Esophagus muscularis mucosa (tissue), 4 donors: ENCODE measurements at regions not wholly inside any gene's neighbourhood (a gene's known extent, or its start where the extent isn't known, plus 50 kb on each side); places are given as distances from the start of the nearest gene placed in this dataset.

ENCODE experiments used
- DNase-seq: peaks from one replicate; pipeline ENCODE4 v3.0.0-alpha.2; 2017; ENCODE audit errors: extremely low spot score
- H3K27ac ChIP-seq, 4 donors: fragments of 200-600 bp; sonication (generic); replicated peaks in 1 of 4; 1 replicate in 3 of 4; 2 replicates in 1 of 4; pipeline ENCODE4 v1.5.1; 2016 to 2019; ENCODE audit warnings: mild to moderate bottlenecking in 1 of 4
- H3K27me3 ChIP-seq, 4 donors: fragments of 200-600 bp; sonication (generic); one replicate each; pipeline versions ENCODE4 v1.5.1 to v1.6.0; 2016 to 2019
- H3K36me3 ChIP-seq, 4 donors: fragments of 200-600 bp; sonication (generic); one replicate each; pipeline ENCODE4 v1.5.1; 2016 to 2019
- H3K4me1 ChIP-seq, 4 donors: fragments of 200-600 bp; sonication (generic); one replicate each; pipeline ENCODE4 v1.5.1; 2016 to 2019
- H3K4me3 ChIP-seq, 4 donors: fragments of 200-600 bp; sonication (generic); 1 replicate in 2 of 4; 2 replicates in 2 of 4; pipeline ENCODE4 v1.5.1; 2016 to 2019; ENCODE audit warnings: mild to moderate bottlenecking in 4 of 4, moderate library complexity in 1 of 4
- H3K9me3 ChIP-seq, 4 donors: fragments of 200-600 bp; sonication (generic); 1 replicate in 3 of 4; 2 replicates in 1 of 4; pipeline ENCODE4 v1.5.1; 2016 to 2019
- EP300 ChIP-seq: sonication (generic); formaldehyde crosslinking; IDR thresholded peaks from one replicate; pipeline ENCODE4 v1.6.1; 2017; ENCODE audit warnings: antibody characterized with exemption
- POLR2A ChIP-seq: fragments of 450-650 bp; IDR thresholded peaks from one replicate; pipeline ENCODE4 v1.6.1; 2017; ENCODE audit warnings: antibody characterized with exemption, moderate library complexity, mild to moderate bottlenecking, low read depth
- POLR2AphosphoS5 ChIP-seq, 2 donors: sonication (generic); formaldehyde crosslinking; IDR thresholded peaks; one replicate each; pipeline ENCODE4 v1.6.1; 2017; ENCODE audit warnings: antibody characterized with exemption in 2 of 2
- WGBS: methylation state at CpG from one replicate; pipeline ENCODE4 v1.1.5; 2018; 5-methylcytosine and 5-hydroxymethylcytosine counted together
- intact Hi-C: fragments of 100-400 bp; cut with DNase I; formaldehyde crosslinking; loops from one replicate; pipeline ENCODE4 v1.15.1; 2023
- TF ChIP-seq, protein P1 (sequence below), 3 experiments: fragments of 200-600 bp in 2 of 3; fragments of 450-650 bp in 1 of 3; sonication (generic) in 2 of 3; IDR thresholded peaks; one replicate each; pipeline ENCODE4 v1.5.1; 2017 to 2019; ENCODE audit warnings: antibody characterized with exemption in 3 of 3, mild to moderate bottlenecking in 2 of 3, moderate library complexity in 1 of 3

DNA sequence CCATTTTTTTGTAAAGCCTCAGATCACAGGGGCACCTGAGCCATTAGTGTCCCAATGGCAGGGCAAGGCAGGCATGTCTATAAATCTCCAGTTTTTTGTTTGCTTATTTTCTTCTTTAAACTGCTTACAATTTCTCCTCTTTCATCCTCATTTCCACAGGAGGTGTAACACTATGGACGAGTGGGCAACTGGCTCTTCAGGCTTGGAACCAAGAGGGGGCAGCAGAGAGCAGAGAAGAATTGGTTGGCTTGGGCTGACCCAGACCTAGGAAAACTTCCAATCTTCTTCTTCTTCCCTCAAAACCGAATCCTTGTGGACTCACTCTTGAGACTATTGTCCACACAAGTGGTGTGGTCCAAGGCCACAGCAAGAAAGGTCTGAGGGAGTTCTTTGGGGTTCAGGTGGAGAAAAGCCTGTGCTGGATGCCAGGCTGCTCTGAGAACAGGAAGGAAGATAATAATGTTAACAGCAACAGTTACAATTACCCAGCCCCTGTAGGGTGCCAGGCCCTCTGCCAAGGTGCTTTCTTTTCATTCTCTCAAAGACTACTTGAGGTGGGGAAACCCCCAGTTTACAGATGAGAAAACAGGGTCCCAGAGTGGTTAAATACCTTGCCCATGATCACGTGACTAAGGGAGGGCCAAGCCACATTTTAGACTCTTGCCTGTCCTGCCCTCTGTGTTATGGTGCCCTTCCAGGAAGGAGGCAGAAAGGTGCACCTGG is 70.7 kb upstream of the E2F8 start:
- Histone ChIP-seq H3K27me3 (peaks cover 0 to 10% (median 0%) of the 10 kb centered on the region in 4 donors), H3K4me3 (no peak overlapping the region), H3K9me3 (no peaks in the 10 kb centered on the region), H3K4me1 (peaks cover 0 to 6% (median 5%) of the 10 kb centered on the region in 4 donors), H3K36me3 (no peaks in the 10 kb centered on the region), H3K27ac (no peak overlapping the region)
- intact Hi-C loops, result loop anchor here (1.0 to 10.0 kb wide), 2 partner anchors 242 to 433 kb away; no protein-coding TSS in a partner anchor
- 23% methylated on average over 3 of the region's 3 CpGs for WGBS
- DNase-seq, result no peak
- no peak for TF ChIP-seq EP300
- TF ChIP-seq, protein P1, sequence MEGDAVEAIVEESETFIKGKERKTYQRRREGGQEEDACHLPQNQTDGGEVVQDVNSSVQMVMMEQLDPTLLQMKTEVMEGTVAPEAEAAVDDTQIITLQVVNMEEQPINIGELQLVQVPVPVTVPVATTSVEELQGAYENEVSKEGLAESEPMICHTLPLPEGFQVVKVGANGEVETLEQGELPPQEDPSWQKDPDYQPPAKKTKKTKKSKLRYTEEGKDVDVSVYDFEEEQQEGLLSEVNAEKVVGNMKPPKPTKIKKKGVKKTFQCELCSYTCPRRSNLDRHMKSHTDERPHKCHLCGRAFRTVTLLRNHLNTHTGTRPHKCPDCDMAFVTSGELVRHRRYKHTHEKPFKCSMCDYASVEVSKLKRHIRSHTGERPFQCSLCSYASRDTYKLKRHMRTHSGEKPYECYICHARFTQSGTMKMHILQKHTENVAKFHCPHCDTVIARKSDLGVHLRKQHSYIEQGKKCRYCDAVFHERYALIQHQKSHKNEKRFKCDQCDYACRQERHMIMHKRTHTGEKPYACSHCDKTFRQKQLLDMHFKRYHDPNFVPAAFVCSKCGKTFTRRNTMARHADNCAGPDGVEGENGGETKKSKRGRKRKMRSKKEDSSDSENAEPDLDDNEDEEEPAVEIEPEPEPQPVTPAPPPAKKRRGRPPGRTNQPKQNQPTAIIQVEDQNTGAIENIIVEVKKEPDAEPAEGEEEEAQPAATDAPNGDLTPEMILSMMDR (IDR thresholded peaks at IDR 0.05), result peak; percentile 73 to 79 (median 79)
- no peak for TF ChIP-seq POLR2A
- TF ChIP-seq POLR2AphosphoS5 (IDR thresholded peaks at IDR 0.05), result no peak

DNA sequence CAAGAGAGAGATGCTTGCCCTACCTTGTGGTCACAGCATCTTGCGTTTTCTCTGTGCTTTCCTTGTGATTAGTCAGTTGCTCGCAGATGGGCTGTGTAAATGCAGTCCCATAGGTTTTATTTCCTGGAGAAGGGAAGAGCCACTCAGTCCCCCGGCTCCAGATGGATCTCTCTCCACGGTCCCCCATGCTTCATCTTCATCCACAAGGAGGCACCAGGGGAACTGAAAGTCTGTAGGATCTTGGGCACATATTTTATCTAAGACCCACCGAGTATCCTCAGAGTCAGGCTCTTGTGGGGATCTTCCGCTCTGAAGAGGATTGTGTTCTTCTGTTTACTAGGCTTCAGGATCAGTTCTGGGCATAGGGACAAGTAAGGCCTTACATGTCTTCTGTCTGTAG is 66.8 kb upstream of the E2F8 start:
- no peak for TF ChIP-seq POLR2A
- TF ChIP-seq POLR2AphosphoS5 (IDR thresholded peaks at IDR 0.05), result no peak
- TF ChIP-seq, protein P1 (IDR thresholded peaks at IDR 0.05), result no peak
- no peak for TF ChIP-seq EP300
- 63% methylated on average over 6 of the region's 6 CpGs for WGBS
- peaks cover 0 to 10% (median 0%) of the 10 kb centered on the region in 4 donors for H3K27me3 ChIP-seq
- DNase-seq, result no peak
- no peaks in the 10 kb centered on the region for H3K9me3 ChIP-seq
- H3K27ac ChIP-seq, result no peak overlapping the region
- H3K4me3 ChIP-seq, result no peak overlapping the region
- H3K4me1 ChIP-seq, result no peaks in the 10 kb centered on the region
- intact Hi-C loops, result no loop called here
- H3K36me3 ChIP-seq, result no peaks in the 10 kb centered on the region

DNA sequence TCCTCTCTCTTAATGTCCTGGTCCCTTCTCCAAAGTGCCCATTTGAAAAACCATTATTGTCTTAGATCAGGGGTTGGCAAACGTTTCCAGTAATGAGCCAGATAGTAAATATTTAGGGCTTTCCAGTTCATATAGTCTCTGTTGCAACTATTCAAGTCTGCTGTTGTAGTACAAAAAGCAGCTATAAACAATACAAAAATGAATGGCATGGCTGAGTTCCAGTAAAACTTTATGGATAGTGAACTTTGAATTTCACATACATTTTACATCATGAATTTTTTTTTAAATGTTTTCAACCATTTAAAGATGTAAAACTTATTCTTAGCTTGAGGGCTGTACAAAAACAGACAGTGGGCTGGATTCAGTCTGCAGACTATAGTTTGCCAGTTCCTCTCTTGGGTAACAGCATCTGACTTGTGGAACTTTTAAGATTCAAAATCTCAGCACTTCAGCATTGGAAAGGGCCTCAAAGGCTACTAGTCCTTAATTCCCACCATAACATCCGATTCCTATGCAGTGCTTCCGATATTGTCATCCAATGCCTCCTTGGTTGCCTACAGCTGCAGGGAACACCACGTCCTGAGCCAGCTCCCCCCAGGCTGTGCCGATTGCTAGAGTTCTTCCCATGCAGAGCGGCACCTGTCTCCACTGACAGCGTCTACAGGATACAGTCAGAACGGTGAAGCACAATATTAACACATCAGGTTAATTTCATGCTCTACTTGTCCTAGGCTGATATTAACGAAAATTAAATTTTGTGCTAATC is 65.6 kb upstream of the E2F8 start:
- no peaks in the 10 kb centered on the region for H3K36me3 ChIP-seq
- intact Hi-C loops, result no loop called here
- H3K4me1 ChIP-seq, result no peaks in the 10 kb centered on the region
- DNase-seq, result no peak
- peaks cover 0 to 10% (median 0%) of the 10 kb centered on the region in 4 donors for H3K27me3 ChIP-seq
- TF ChIP-seq, protein P1 (IDR thresholded peaks at IDR 0.05), result no peak
- no peak for TF ChIP-seq POLR2A
- TF ChIP-seq POLR2AphosphoS5 (IDR thresholded peaks at IDR 0.05), result no peak
- TF ChIP-seq EP300, result no peak
- H3K27ac ChIP-seq, result no peak overlapping the region
- no peaks in the 10 kb centered on the region for H3K9me3 ChIP-seq
- no peak overlapping the region for H3K4me3 ChIP-seq
- 77% methylated on average over 9 of the region's 9 CpGs for WGBS

DNA sequence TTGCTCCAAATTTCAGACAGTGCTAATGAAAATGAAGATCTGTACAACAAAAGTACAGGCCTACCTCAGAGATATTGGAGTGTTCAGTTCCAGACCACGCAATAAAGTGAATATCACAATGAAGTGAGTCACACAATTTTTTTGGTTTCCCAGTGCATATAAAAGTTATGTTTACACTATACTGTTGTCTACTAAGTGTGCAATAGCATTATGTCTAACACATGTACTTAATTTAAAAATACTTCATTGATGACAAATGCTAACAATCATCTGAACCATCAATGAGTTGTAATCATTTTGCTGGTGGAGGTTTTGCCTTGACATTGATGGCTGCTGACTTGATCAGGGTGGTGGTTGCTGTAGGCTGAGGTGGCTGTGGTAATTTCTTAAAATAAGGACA is 60.6 kb upstream of the E2F8 start:
- Histone ChIP-seq H3K27me3 (peaks cover 0 to 5% (median 0%) of the 10 kb centered on the region in 4 donors), H3K4me1 (no peaks in the 10 kb centered on the region), H3K4me3 (no peak overlapping the region), H3K36me3 (no peaks in the 10 kb centered on the region), H3K27ac (no peak overlapping the region), H3K9me3 (no peaks in the 10 kb centered on the region)
- no peak for DNase-seq
- no peak for TF ChIP-seq POLR2A
- TF ChIP-seq EP300, result no peak
- no peak for TF ChIP-seq POLR2AphosphoS5 (IDR thresholded peaks at IDR 0.05)
- TF ChIP-seq, protein P1 (IDR thresholded peaks at IDR 0.05), result no peak
- intact Hi-C loops, result no loop called here
- 100% methylated on average over 1 of the region's 1 CpG for WGBS
